ENCODE measurements at regions not wholly inside any gene's neighbourhood (a gene's known extent, or its start where the extent isn't known, plus 50 kb on each side); places are given as distances from the start of the nearest gene placed in this dataset.

- no peak for DNase-seq (ENCODE audit: low read depth, low spot score)
- in situ Hi-C loops (cut with HindIII; ENCODE audit: low sequenced_read_pairs): no loop called here
- TF ChIP-seq, protein P1, sequence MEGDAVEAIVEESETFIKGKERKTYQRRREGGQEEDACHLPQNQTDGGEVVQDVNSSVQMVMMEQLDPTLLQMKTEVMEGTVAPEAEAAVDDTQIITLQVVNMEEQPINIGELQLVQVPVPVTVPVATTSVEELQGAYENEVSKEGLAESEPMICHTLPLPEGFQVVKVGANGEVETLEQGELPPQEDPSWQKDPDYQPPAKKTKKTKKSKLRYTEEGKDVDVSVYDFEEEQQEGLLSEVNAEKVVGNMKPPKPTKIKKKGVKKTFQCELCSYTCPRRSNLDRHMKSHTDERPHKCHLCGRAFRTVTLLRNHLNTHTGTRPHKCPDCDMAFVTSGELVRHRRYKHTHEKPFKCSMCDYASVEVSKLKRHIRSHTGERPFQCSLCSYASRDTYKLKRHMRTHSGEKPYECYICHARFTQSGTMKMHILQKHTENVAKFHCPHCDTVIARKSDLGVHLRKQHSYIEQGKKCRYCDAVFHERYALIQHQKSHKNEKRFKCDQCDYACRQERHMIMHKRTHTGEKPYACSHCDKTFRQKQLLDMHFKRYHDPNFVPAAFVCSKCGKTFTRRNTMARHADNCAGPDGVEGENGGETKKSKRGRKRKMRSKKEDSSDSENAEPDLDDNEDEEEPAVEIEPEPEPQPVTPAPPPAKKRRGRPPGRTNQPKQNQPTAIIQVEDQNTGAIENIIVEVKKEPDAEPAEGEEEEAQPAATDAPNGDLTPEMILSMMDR (IDR thresholded peaks at IDR 0.05; ENCODE audit: low read depth, low read length): no peak
- no peak overlapping the region for H3K4me3 ChIP-seq (ENCODE audit: low read depth, low read length)
These were observed 176.6 kb upstream of the RAG2 start for GRCh38 chr11:36774603-36775002.

- no peak overlapping the region for H3K4me3 ChIP-seq (ENCODE audit: low read depth, low read length)
- TF ChIP-seq, protein P1 (IDR thresholded peaks at IDR 0.05; ENCODE audit: low read depth, low read length): no peak
- no peak for DNase-seq (ENCODE audit: low read depth, low spot score)
- in situ Hi-C loops (cut with HindIII; ENCODE audit: low sequenced_read_pairs): no loop called here
These were observed 165.2 kb upstream of the RAG2 start for GRCh38 chr11:36763187-36763586.

- H3K4me3 ChIP-seq (ENCODE audit: low read depth, low read length): no peak overlapping the region
- in situ Hi-C loops (cut with HindIII; ENCODE audit: low sequenced_read_pairs): no loop called here
- DNase-seq (ENCODE audit: low read depth, low spot score): no peak
- TF ChIP-seq, protein P1 (IDR thresholded peaks at IDR 0.05; ENCODE audit: low read depth, low read length): no peak
These were observed 159.0 kb upstream of the RAG2 start for GRCh38 chr11:36757075-36757474.

DNA sequence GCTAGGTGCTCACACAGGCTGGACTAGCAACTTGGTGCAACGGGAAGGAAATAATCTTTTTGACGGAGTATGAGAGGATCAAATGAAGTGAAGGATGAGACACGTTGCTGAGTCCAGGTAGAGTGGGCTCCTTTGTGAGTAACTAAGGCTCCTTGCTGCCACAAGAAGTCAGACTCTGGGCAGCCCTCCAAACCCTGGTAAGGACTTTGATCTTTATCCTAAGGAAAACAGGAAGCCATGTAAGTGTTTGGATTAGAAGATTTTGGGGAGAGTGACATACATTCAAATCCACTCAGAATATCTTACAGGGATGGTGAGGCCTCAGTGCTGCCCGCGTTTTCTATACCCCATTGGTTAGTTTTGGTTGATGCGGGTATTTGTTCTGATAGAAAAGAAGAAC lies 155.9 kb upstream of the RAG2 start:
- TF ChIP-seq, protein P1 (IDR thresholded peaks at IDR 0.05; ENCODE audit: low read depth, low read length): no peak
- no peak overlapping the region for H3K4me3 ChIP-seq (ENCODE audit: low read depth, low read length)
- in situ Hi-C loops (cut with HindIII; ENCODE audit: low sequenced_read_pairs): no loop called here
- DNase-seq (ENCODE audit: low read depth, low spot score): no peak

- DNase-seq (ENCODE audit: low read depth, low spot score): no peak
- TF ChIP-seq, protein P1 (IDR thresholded peaks at IDR 0.05; ENCODE audit: low read depth, low read length): no peak
- in situ Hi-C loops (cut with HindIII; ENCODE audit: low sequenced_read_pairs): no loop called here
- H3K4me3 ChIP-seq (ENCODE audit: low read depth, low read length): no peak overlapping the region
These were observed 154.0 kb upstream of the RAG2 start for GRCh38 chr11:36751996-36752395.

DNA sequence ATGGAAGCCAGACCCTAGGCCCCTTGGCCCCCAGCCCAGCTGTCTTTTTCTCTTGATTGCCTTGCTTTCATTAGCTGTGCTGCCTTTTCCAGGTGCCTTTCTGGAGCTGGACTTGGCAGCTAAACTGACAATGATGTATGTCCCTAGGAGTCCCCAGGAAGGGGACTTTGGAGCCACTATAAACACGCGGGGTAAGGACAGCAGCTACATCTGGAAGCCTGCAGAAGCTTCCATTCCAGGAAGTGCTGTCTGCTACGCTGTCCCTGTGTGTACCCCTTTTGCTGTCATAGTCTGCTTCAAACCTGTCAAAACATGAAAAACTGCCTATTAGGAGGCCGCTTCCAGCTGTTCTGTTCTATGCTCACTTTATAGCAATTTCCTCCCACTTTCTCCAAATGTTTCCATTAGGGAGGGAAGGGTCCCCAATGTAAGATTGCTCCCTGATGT lies 153.3 kb upstream of the RAG2 start:
- TF ChIP-seq, protein P1 (IDR thresholded peaks at IDR 0.05; ENCODE audit: low read depth, low read length): no peak
- no peak overlapping the region for H3K4me3 ChIP-seq (ENCODE audit: low read depth, low read length)
- in situ Hi-C loops (cut with HindIII; ENCODE audit: low sequenced_read_pairs): no loop called here
- DNase-seq (ENCODE audit: low read depth, low spot score): no peak

- TF ChIP-seq, protein P1 (IDR thresholded peaks at IDR 0.05; ENCODE audit: low read depth, low read length): no peak
- in situ Hi-C loops (cut with HindIII; ENCODE audit: low sequenced_read_pairs): no loop called here
- H3K4me3 ChIP-seq (ENCODE audit: low read depth, low read length): no peak overlapping the region
- no peak for DNase-seq (ENCODE audit: low read depth, low spot score)
These were observed 152.3 kb upstream of the RAG2 start for GRCh38 chr11:36750349-36750748.
